Caco-2 (cell line): ENCODE measurements at regions not wholly inside any gene's neighbourhood (a gene's known extent, or its start where the extent isn't known, plus 50 kb on each side); places are given as distances from the start of the nearest gene placed in this dataset.

Experiments
- BruUV-seq: library from RNA; stranded (reverse); fragments of 400-500 nt; replicated peaks from 2 replicates; lab custom pipeline; 2021; lab: Mats Ljungman, UMichigan
- CTCF ChIA-PET: fragments of 300-600 bp; sonication (Branson Sonifier 250); formaldehyde crosslinking; loops from one replicate; lab custom pipeline; 2022; ENCODE audit warnings: antibody characterized with exemption; lab: Charles Lee
- POLR2A ChIA-PET: fragments of 300-600 bp; sonication (Branson Sonifier 250); formaldehyde crosslinking; loops from one replicate; lab custom pipeline; 2022; ENCODE audit warnings: antibody characterized with exemption; lab: Charles Lee
- DNase-seq, 2 experiments: peaks; one replicate each; pipeline versions ENCODE4 v3.0.0 to v3.0.0-alpha.2; 2020 to 2022
- H3K27me3 ChIP-seq: replicated peaks from 2 replicates; pipeline ENCODE4 v1.6.0; 2011; ENCODE audit warnings: low read length; ENCODE audit not compliant: control insufficient read depth, insufficient read depth
- H3K36me3 ChIP-seq: 2 replicates; pipeline ENCODE4 v1.5.1; 2011; ENCODE audit warnings: low read length; ENCODE audit not compliant: control insufficient read depth, insufficient read depth
- H3K4me1 ChIP-seq: fragments of 250-450 bp; sonication (Bioruptor Pico); 2 replicates; pipeline ENCODE4 v1.5.1; 2020; ENCODE audit warnings: mild to moderate bottlenecking
- H3K4me3 ChIP-seq: 2 replicates; pipeline ENCODE4 v1.5.1; 2011; ENCODE audit warnings: low read depth, mild to moderate bottlenecking, control low read depth, low read length
- H3K9me3 ChIP-seq: fragments of 250-450 bp; sonication (Bioruptor Pico); 2 replicates; pipeline ENCODE4 v1.5.1; 2020; ENCODE audit warnings: mild to moderate bottlenecking, moderate library complexity
- H3K27ac Mint-ChIP-seq: one replicate; pipeline ENCODE4 v1.8.0; 2022; ENCODE audit warnings: mixed read lengths; ENCODE audit not compliant: unreplicated experiment
- H3K27me3 Mint-ChIP-seq: one replicate; pipeline ENCODE4 v1.8.0; 2022; ENCODE audit warnings: mixed read lengths; ENCODE audit not compliant: insufficient read depth, unreplicated experiment
- H3K36me3 Mint-ChIP-seq: one replicate; pipeline ENCODE4 v1.8.0; 2022; ENCODE audit warnings: mild to moderate bottlenecking, mixed read lengths; ENCODE audit not compliant: insufficient read depth, unreplicated experiment
- H3K4me1 Mint-ChIP-seq: one replicate; pipeline ENCODE4 v1.8.0; 2022; ENCODE audit warnings: low read depth, mixed read lengths; ENCODE audit not compliant: unreplicated experiment
- H3K4me3 Mint-ChIP-seq: one replicate; pipeline ENCODE4 v1.8.0; 2022; ENCODE audit warnings: mild to moderate bottlenecking, moderate library complexity, mixed read lengths; ENCODE audit not compliant: unreplicated experiment
- H3K9me3 Mint-ChIP-seq: one replicate; pipeline ENCODE4 v1.8.0; 2022; ENCODE audit warnings: mixed read lengths; ENCODE audit not compliant: unreplicated experiment
- intact Hi-C: fragments of 100-400 bp; cut with micrococcal nuclease; formaldehyde crosslinking; loops from one replicate; pipeline ENCODE4 v1.10.0; 2022; ENCODE audit not compliant: unreplicated experiment
- TF ChIP-seq, protein P1 (sequence below), 2 experiments: fragments of 200-600 bp in 1 of 2; IDR thresholded peaks; 1 replicate in 1 of 2; 2 replicates in 1 of 2; pipeline versions ENCODE4 v1.5.1 to v1.8.0; 2011 to 2022; ENCODE audit warnings: antibody characterized with exemption in 1 of 2, control low read depth in 1 of 2, inconsistent platforms in 1 of 2, low read depth in 1 of 2, low read length in 1 of 2, mild to moderate bottlenecking in 1 of 2, moderate library complexity in 1 of 2; ENCODE audit not compliant: insufficient read depth in 1 of 2, severe bottlenecking in 1 of 2, unreplicated experiment in 1 of 2

DNA sequence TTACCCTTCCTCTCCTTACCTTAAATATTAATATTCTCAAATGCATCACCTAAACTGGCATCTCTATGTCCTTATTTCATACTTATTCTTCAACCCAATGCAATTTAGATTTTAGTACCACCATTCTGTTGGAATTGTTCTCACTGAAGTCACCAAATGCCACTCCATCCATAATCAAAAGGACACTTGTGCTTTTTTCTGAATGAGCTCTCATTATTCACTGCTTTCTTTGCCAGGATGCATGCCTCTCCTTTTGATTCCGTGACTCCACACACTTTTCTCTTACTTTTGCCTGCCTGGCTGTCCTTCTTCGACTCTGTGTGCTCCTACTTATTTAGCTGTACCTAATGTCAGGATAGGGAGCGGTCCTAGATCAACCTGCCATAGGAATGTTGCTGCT, 633.1 kb upstream of the BOD1L1 start:
- TF ChIP-seq, protein P1, sequence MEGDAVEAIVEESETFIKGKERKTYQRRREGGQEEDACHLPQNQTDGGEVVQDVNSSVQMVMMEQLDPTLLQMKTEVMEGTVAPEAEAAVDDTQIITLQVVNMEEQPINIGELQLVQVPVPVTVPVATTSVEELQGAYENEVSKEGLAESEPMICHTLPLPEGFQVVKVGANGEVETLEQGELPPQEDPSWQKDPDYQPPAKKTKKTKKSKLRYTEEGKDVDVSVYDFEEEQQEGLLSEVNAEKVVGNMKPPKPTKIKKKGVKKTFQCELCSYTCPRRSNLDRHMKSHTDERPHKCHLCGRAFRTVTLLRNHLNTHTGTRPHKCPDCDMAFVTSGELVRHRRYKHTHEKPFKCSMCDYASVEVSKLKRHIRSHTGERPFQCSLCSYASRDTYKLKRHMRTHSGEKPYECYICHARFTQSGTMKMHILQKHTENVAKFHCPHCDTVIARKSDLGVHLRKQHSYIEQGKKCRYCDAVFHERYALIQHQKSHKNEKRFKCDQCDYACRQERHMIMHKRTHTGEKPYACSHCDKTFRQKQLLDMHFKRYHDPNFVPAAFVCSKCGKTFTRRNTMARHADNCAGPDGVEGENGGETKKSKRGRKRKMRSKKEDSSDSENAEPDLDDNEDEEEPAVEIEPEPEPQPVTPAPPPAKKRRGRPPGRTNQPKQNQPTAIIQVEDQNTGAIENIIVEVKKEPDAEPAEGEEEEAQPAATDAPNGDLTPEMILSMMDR (IDR thresholded peaks at IDR 0.05; ENCODE audit: insufficient read depth in 1 of 2, low read depth in 1 of 2, low read length in 1 of 2, severe bottlenecking in 1 of 2, unreplicated experiment in 1 of 2), result no peak
- Mint-ChIP-seq H3K4me1 (no peaks in the 10 kb centered on the region), H3K9me3 (no peaks in the 10 kb centered on the region), H3K36me3 (no peaks in the 10 kb centered on the region), H3K27ac (no peak overlapping the region), H3K4me3 (no peak overlapping the region), H3K27me3 (no peaks in the 10 kb centered on the region)
- BruUV-seq, result no TSS peak
- H3K27me3 ChIP-seq, result no peaks in the 10 kb centered on the region
- ChIA-PET POLR2A (no interaction called here), CTCF (no interaction called here)
- no peak for DNase-seq
- no peak overlapping the region for H3K4me3 ChIP-seq
- H3K9me3 ChIP-seq, result no peaks in the 10 kb centered on the region
- no peaks in the 10 kb centered on the region for H3K36me3 ChIP-seq
- H3K4me1 ChIP-seq, result no peaks in the 10 kb centered on the region
- intact Hi-C loops, result no loop called here

DNA sequence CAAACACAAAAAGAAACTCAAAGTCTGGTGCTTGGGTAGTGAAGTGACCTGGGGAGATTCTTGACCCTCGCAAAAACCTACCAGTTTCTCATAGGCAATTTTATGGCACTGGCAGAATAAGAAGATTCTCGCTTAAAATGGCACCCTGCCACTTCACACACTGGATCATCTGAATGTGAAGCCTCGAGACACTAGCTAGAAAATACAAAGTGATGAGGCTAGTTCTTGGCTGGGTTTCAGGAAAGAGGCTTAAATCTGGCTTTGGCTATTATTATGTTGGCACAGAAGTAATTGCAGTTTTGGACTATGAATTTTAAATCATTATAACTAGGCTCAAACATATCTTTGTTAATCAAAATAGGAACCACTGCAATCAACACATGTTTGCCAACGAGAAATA, 634.7 kb upstream of the BOD1L1 start:
- DNase-seq, result no peak
- CTCF ChIA-PET, result no interaction called here
- H3K36me3 Mint-ChIP-seq, result no peaks in the 10 kb centered on the region
- Histone ChIP-seq H3K9me3 (no peaks in the 10 kb centered on the region), H3K36me3 (no peaks in the 10 kb centered on the region), H3K4me1 (no peaks in the 10 kb centered on the region), H3K27me3 (no peaks in the 10 kb centered on the region), H3K4me3 (no peak overlapping the region)
- no peaks in the 10 kb centered on the region for H3K9me3 Mint-ChIP-seq
- BruUV-seq, result no TSS peak
- POLR2A ChIA-PET, result no interaction called here
- intact Hi-C loops, result no loop called here
- H3K27ac Mint-ChIP-seq, result no peak overlapping the region
- no peaks in the 10 kb centered on the region for H3K27me3 Mint-ChIP-seq
- TF ChIP-seq, protein P1 (IDR thresholded peaks at IDR 0.05; ENCODE audit: insufficient read depth in 1 of 2, low read depth in 1 of 2, low read length in 1 of 2, severe bottlenecking in 1 of 2, unreplicated experiment in 1 of 2), result no peak
- no peaks in the 10 kb centered on the region for H3K4me1 Mint-ChIP-seq
- H3K4me3 Mint-ChIP-seq, result no peak overlapping the region

DNA sequence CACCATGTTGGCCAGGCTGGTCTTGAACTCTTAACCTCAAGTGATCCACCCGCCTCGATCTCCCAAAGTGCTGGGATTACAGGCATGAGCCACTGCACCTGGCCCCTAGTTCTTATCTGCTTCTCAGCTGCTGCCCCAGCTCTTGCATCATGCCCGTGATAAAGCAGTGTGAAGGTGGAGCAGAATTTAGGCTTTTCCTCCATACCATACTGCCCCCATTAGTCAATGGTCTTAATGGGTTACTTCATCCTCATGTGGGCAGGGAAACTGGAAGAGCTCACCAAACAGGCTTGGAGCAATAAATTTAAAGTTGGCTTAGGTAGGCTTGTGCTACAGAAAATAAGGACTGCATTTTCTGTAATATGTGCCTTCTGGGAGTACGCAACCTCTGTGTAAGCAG, 636.9 kb upstream of the BOD1L1 start:
- H3K4me3 ChIP-seq, result no peak overlapping the region
- H3K27me3 Mint-ChIP-seq, result no peaks in the 10 kb centered on the region
- peak; percentile 4 to 45 for DNase-seq
- H3K4me1 ChIP-seq, result no peaks in the 10 kb centered on the region
- no peaks in the 10 kb centered on the region for H3K36me3 ChIP-seq
- no peaks in the 10 kb centered on the region for H3K9me3 Mint-ChIP-seq
- no peak overlapping the region for H3K27ac Mint-ChIP-seq
- no peaks in the 10 kb centered on the region for H3K27me3 ChIP-seq
- no TSS peak for BruUV-seq
- TF ChIP-seq, protein P1 (IDR thresholded peaks at IDR 0.05; ENCODE audit: insufficient read depth in 1 of 2, low read depth in 1 of 2, low read length in 1 of 2, severe bottlenecking in 1 of 2, unreplicated experiment in 1 of 2), result no peak
- H3K36me3 Mint-ChIP-seq, result no peaks in the 10 kb centered on the region
- no peaks in the 10 kb centered on the region for H3K4me1 Mint-ChIP-seq
- H3K4me3 Mint-ChIP-seq, result no peak overlapping the region
- H3K9me3 ChIP-seq, result no peaks in the 10 kb centered on the region
- POLR2A ChIA-PET, result no interaction called here
- intact Hi-C loops, result no loop called here
- CTCF ChIA-PET, result interaction anchor here (1.3 kb wide), 1 partner anchor 357 kb away, joined by 5 read pairs; no protein-coding TSS in a partner anchor
